IMR-90 (cell line): ENCODE measurements at regions not wholly inside any gene's neighbourhood (a gene's known extent, or its start where the extent isn't known, plus 50 kb on each side); places are given as distances from the start of the nearest gene placed in this dataset.

Source experiments
- ATAC-seq: fragments of 200-7000 bp; cut with Tn5 transposase; 2 replicates; pipeline ENCODE4 v1.9.1; 2020; ENCODE audit warnings: low read depth, mild to moderate bottlenecking, moderate library complexity
- BruUV-seq: library from RNA; stranded (reverse); fragments of 400-500 nt; replicated peaks from 2 replicates; lab custom pipeline; 2021; lab: Mats Ljungman, UMichigan
- CTCF ChIA-PET: fragments of 300-600 bp; formaldehyde crosslinking; extraction: SDS; loops from one replicate; lab custom pipeline; 2021; ENCODE audit warnings: antibody characterized with exemption; lab: Yijun Ruan, JAX
- POLR2A ChIA-PET: fragments of 300-600 bp; sonication (Branson Sonifier 250); formaldehyde crosslinking; loops from one replicate; lab custom pipeline; 2022; ENCODE audit warnings: antibody characterized with exemption; ENCODE audit not compliant: unreplicated experiment; lab: Charles Lee
- DNase-seq: peaks from one replicate; pipeline ENCODE4 v3.0.0; 2013
- H2AFZ ChIP-seq: replicated peaks from 2 replicates; pipeline ENCODE3; 2013; ENCODE audit warnings: low read length, mild to moderate bottlenecking; ENCODE audit not compliant: poor library complexity
- H2AK5ac ChIP-seq: 2 replicates; pipeline ENCODE4 v1.6.1; 2013; ENCODE audit warnings: low read depth, low read length, inconsistent platforms
- H2AK9ac ChIP-seq: replicated peaks from 2 replicates; pipeline ENCODE3; 2013; ENCODE audit warnings: mild to moderate bottlenecking, low read depth, low read length, moderate library complexity; ENCODE audit not compliant: poor library complexity
- H2BK120ac ChIP-seq: 2 replicates; pipeline ENCODE4 v1.6.1; 2013; ENCODE audit warnings: low read depth, low read length, inconsistent platforms
- H2BK15ac ChIP-seq: 3 replicates; pipeline ENCODE4 v1.6.1; 2013; ENCODE audit warnings: low read depth, low read length, inconsistent platforms
- H2BK20ac ChIP-seq: 2 replicates; pipeline ENCODE4 v1.6.1; 2013; ENCODE audit warnings: low read depth, mild to moderate bottlenecking, inconsistent platforms, low read length, moderate library complexity
- H2BK5ac ChIP-seq: 2 replicates; pipeline ENCODE4 v1.6.1; 2013; ENCODE audit warnings: mild to moderate bottlenecking, low read depth, low read length, inconsistent platforms; ENCODE audit not compliant: poor library complexity, severe bottlenecking
- H3K14ac ChIP-seq: replicated peaks from 2 replicates; pipeline ENCODE4 v1.6.1; 2013; ENCODE audit warnings: low read depth, low read length, inconsistent platforms
- H3K18ac ChIP-seq: 2 replicates; pipeline ENCODE4 v1.6.1; 2013; ENCODE audit warnings: low read depth, low read length, control low read depth
- H3K23ac ChIP-seq: 2 replicates; pipeline ENCODE4 v1.6.1; 2013; ENCODE audit warnings: low read depth, low read length, inconsistent platforms
- H3K27ac ChIP-seq: 2 replicates; pipeline ENCODE4 v1.5.1; 2013; ENCODE audit warnings: mild to moderate bottlenecking, control low read depth, low read length; ENCODE audit not compliant: insufficient read depth
- H3K27me3 ChIP-seq: 2 replicates; pipeline ENCODE4 v1.6.1; 2013; ENCODE audit warnings: low read length; ENCODE audit not compliant: control insufficient read depth, insufficient read depth
- H3K36me3 ChIP-seq: 2 replicates; pipeline ENCODE4 v1.6.1; 2013; ENCODE audit warnings: low read length, mixed read lengths; ENCODE audit not compliant: control insufficient read depth, insufficient read depth
- H3K4ac ChIP-seq: 2 replicates; pipeline ENCODE4 v1.6.1; 2013; ENCODE audit warnings: low read depth, low read length, inconsistent platforms
- H3K4me1 ChIP-seq: 2 replicates; pipeline ENCODE4 v1.6.1; 2013; ENCODE audit warnings: low read length, mixed read lengths; ENCODE audit not compliant: control insufficient read depth, insufficient read depth
- H3K4me2 ChIP-seq: 2 replicates; pipeline ENCODE4 v1.6.1; 2013; ENCODE audit warnings: low read depth, mild to moderate bottlenecking, control low read depth, low read length, moderate library complexity
- H3K4me3 ChIP-seq: 2 replicates; pipeline ENCODE4 v1.5.1; 2013; ENCODE audit warnings: low read depth, mild to moderate bottlenecking, control low read depth, low read length, moderate library complexity; ENCODE audit not compliant: insufficient read depth
- H3K56ac ChIP-seq: 2 replicates; pipeline ENCODE4 v1.6.1; 2013; ENCODE audit warnings: low read length, inconsistent platforms; ENCODE audit not compliant: insufficient read depth; ENCODE audit errors: extremely low read depth
- H3K79me1 ChIP-seq, 2 experiments: 2 replicates each; pipeline ENCODE4 v1.6.1; 2013; ENCODE audit warnings: low read length in 2 of 2, inconsistent platforms in 1 of 2, low read depth in 1 of 2
- H3K9ac ChIP-seq: 2 replicates; pipeline ENCODE4 v1.6.1; 2013; ENCODE audit warnings: low read depth, low read length, control low read depth
- H3K9me1 ChIP-seq: 2 replicates; pipeline ENCODE4 v1.6.1; 2013; ENCODE audit warnings: low read length, inconsistent platforms; ENCODE audit not compliant: insufficient read depth
- H3K9me3 ChIP-seq: 2 replicates; pipeline ENCODE4 v1.6.1; 2013; ENCODE audit warnings: low read length; ENCODE audit not compliant: control insufficient read depth, insufficient read depth
- H4K20me1 ChIP-seq: 2 replicates; pipeline ENCODE4 v1.6.1; 2013; ENCODE audit warnings: low read length, inconsistent platforms; ENCODE audit not compliant: insufficient read depth
- H4K5ac ChIP-seq: 2 replicates; pipeline ENCODE4 v1.6.1; 2013; ENCODE audit warnings: mild to moderate bottlenecking, low read depth, low read length, control low read depth
- H4K8ac ChIP-seq, 2 experiments: 2 replicates each; pipeline ENCODE4 v1.6.1; 2013; ENCODE audit warnings: low read depth in 2 of 2, low read length in 2 of 2, control low read depth in 1 of 2, inconsistent platforms in 1 of 2
- H4K91ac ChIP-seq: 2 replicates; pipeline ENCODE4 v1.6.1; 2013; ENCODE audit warnings: low read depth, low read length, inconsistent platforms; ENCODE audit not compliant: insufficient read depth
- BHLHE40 ChIP-seq: fragments of 150-350 bp; IDR thresholded peaks from 2 replicates; pipeline ENCODE4 v1.6.1; 2016; ENCODE audit warnings: mild to moderate bottlenecking, low read depth, low read length
- CEBPB ChIP-seq: IDR thresholded peaks from 2 replicates; pipeline ENCODE4 v1.6.1; 2012; ENCODE audit warnings: low read depth, low read length, improper control_type of control experiment
- CHD1 ChIP-seq: IDR thresholded peaks from 2 replicates; pipeline ENCODE4 v1.6.1; 2012; ENCODE audit warnings: low read depth, low read length, improper control_type of control experiment
- ELK1 ChIP-seq: fragments of 150-350 bp; IDR thresholded peaks from 2 replicates; pipeline ENCODE4 v1.6.1; 2016; ENCODE audit warnings: low read depth, mild to moderate bottlenecking, low read length, moderate library complexity, borderline replicate concordance
- FOS ChIP-seq: fragments of 150-350 bp; IDR thresholded peaks from 2 replicates; pipeline ENCODE4 v1.6.1; 2016; ENCODE audit warnings: low read depth, low read length
- MAFK ChIP-seq: IDR thresholded peaks from 2 replicates; pipeline ENCODE4 v1.6.1; 2012; ENCODE audit warnings: low read depth, low read length, improper control_type of control experiment
- MAZ ChIP-seq: IDR thresholded peaks from 2 replicates; pipeline ENCODE4 v1.6.1; 2012; ENCODE audit warnings: low read depth, mild to moderate bottlenecking, low read length, improper control_type of control experiment, moderate library complexity, borderline replicate concordance
- MXI1 ChIP-seq: IDR thresholded peaks from 2 replicates; pipeline ENCODE4 v1.6.1; 2012; ENCODE audit warnings: low read depth, mild to moderate bottlenecking, low read length, moderate library complexity, borderline replicate concordance
- NFE2L2 ChIP-seq: fragments of 150-350 bp; IDR thresholded peaks from 2 replicates; pipeline ENCODE4 v1.6.1; 2016; ENCODE audit warnings: low read depth, mild to moderate bottlenecking, low read length
- POLR2A ChIP-seq: IDR thresholded peaks from 2 replicates; pipeline ENCODE4 v1.6.1; 2012; ENCODE audit warnings: mild to moderate bottlenecking, low read depth, low read length
- RAD21 ChIP-seq: IDR thresholded peaks from 2 replicates; pipeline ENCODE4 v1.6.1; 2012; ENCODE audit warnings: low read length, improper control_type of control experiment
- RCOR1 ChIP-seq: IDR thresholded peaks from 2 replicates; pipeline ENCODE4 v1.6.1; 2012; ENCODE audit warnings: mild to moderate bottlenecking, low read length, improper control_type of control experiment; ENCODE audit not compliant: insufficient replicate concordance
- RFX5 ChIP-seq: IDR thresholded peaks from 2 replicates; pipeline ENCODE4 v1.8.0; 2012; ENCODE audit warnings: low read depth, mild to moderate bottlenecking, low read length, moderate library complexity
- SMC3 ChIP-seq: fragments of 150-350 bp; IDR thresholded peaks from 2 replicates; pipeline ENCODE4 v1.6.1; 2016; ENCODE audit warnings: low read depth, mild to moderate bottlenecking, antibody characterized with exemption, low read length, moderate library complexity
- USF2 ChIP-seq: fragments of 150-350 bp; IDR thresholded peaks from 2 replicates; pipeline ENCODE4 v1.6.1; 2017; ENCODE audit warnings: mild to moderate bottlenecking, antibody characterized with exemption, low read length, low read depth
- WGBS, 2 experiments: methylation state at CpG; one replicate each; pipeline versions ENCODE4 v1.1.5 to v1.1.7; 2013; ENCODE audit warnings: missing lambda C conversion rate in 2 of 2; ENCODE audit not compliant: insufficient read length in 1 of 2; ENCODE audit errors: extremely low coverage in 2 of 2; 5-methylcytosine and 5-hydroxymethylcytosine counted together
- dilution Hi-C: fragments of 300-500 bp; cut with HindIII; formaldehyde crosslinking; loops from one replicate; pipeline ENCODE4 v1.14.3; 2018; ENCODE audit warnings: low sequenced_read_pairs; ENCODE audit not compliant: unreplicated experiment
- in situ Hi-C: fragments of 300-500 bp; cut with MboI; formaldehyde crosslinking; loops from 3 replicates; pipeline ENCODE4 v1.14.3; 2019; ENCODE audit warnings: low sequenced_read_pairs, inconsistent platforms, mixed read lengths
- intact Hi-C: fragments of 100-400 bp; cut with micrococcal nuclease; formaldehyde crosslinking; loops from 2 replicates; pipeline ENCODE4 v1.10.0; 2022
- TF ChIP-seq, protein P1 (sequence below): conservative IDR thresholded peaks from 2 replicates; pipeline ENCODE4 v1.5.1; 2012; ENCODE audit warnings: mild to moderate bottlenecking, low read depth, low read length, improper control_type of control experiment

- H3K36me3 ChIP-seq: no peaks in the 10 kb centered on the region
- no peak overlapping the region for H3K4me3 ChIP-seq
- no peaks in the 10 kb centered on the region for H3K9me1 ChIP-seq
- H3K9ac ChIP-seq: no peak overlapping the region
- H3K9me3 ChIP-seq: peaks cover 6% of the 10 kb centered on the region
- DNase-seq (no peak), ATAC-seq (no peak)
- H2BK120ac ChIP-seq: no peak overlapping the region
- no peak overlapping the region for H4K91ac ChIP-seq
- no peak overlapping the region for H2AK5ac ChIP-seq
- no peak overlapping the region for H3K4ac ChIP-seq
- no peak overlapping the region for H3K4me2 ChIP-seq
- no peak overlapping the region for H3K18ac ChIP-seq
- H3K4me1 ChIP-seq: no peaks in the 10 kb centered on the region
- no peak overlapping the region for H4K8ac ChIP-seq
- dilution Hi-C loops (no loop called here), intact Hi-C loops (no loop called here), in situ Hi-C loops (no loop called here)
- no peak overlapping the region for H3K56ac ChIP-seq
- no peak overlapping the region for H2BK15ac ChIP-seq
- POLR2A ChIA-PET: no interaction called here
- no peak overlapping the region for H2AK9ac ChIP-seq
- TF ChIP-seq MAZ (no peak), RAD21 (no peak), BHLHE40 (no peak), RFX5 (no peak), NFE2L2 (no peak), SMC3 (no peak), MAFK (no peak), USF2 (no peak), CHD1 (no peak), ELK1 (no peak), MXI1 (no peak), CEBPB (no peak), FOS (no peak), RCOR1 (no peak), POLR2A (no peak)
- TF ChIP-seq, protein P1, sequence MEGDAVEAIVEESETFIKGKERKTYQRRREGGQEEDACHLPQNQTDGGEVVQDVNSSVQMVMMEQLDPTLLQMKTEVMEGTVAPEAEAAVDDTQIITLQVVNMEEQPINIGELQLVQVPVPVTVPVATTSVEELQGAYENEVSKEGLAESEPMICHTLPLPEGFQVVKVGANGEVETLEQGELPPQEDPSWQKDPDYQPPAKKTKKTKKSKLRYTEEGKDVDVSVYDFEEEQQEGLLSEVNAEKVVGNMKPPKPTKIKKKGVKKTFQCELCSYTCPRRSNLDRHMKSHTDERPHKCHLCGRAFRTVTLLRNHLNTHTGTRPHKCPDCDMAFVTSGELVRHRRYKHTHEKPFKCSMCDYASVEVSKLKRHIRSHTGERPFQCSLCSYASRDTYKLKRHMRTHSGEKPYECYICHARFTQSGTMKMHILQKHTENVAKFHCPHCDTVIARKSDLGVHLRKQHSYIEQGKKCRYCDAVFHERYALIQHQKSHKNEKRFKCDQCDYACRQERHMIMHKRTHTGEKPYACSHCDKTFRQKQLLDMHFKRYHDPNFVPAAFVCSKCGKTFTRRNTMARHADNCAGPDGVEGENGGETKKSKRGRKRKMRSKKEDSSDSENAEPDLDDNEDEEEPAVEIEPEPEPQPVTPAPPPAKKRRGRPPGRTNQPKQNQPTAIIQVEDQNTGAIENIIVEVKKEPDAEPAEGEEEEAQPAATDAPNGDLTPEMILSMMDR: no peak
- H3K14ac ChIP-seq: no peak overlapping the region
- no peaks in the 10 kb centered on the region for H4K20me1 ChIP-seq
- no peak overlapping the region for H2AFZ ChIP-seq
- CTCF ChIA-PET: no interaction called here
- no TSS peak for BruUV-seq
- H3K27ac ChIP-seq: no peak overlapping the region
- no peak overlapping the region for H3K23ac ChIP-seq
- H3K27me3 ChIP-seq: no peaks in the 10 kb centered on the region
- H2BK5ac ChIP-seq: no peak overlapping the region
- no peak overlapping the region for H4K5ac ChIP-seq
- H2BK20ac ChIP-seq: no peak overlapping the region
- WGBS, 2 experiments: 9% methylated on average over 1 of the region's 1 CpG; no CpG with 5 or more reads in 1 of the 2 experiments
- H3K79me1 ChIP-seq: no peaks in the 10 kb centered on the region
Measured at GRCh38 chr12:61765926-61766325, 494.3 kb upstream of the USP15 start.
